ENCODE measurements at regions not wholly inside any gene's neighbourhood (a gene's known extent, or its start where the extent isn't known, plus 50 kb on each side); places are given as distances from the start of the nearest gene placed in this dataset.

- no peak overlapping the region for H3K4me3 ChIP-seq (ENCODE audit: control insufficient read depth, low read depth, low read length)
- DNase-seq (ENCODE audit: low read depth) = no peak
- no peak for TF ChIP-seq CTCF (conservative IDR thresholded peaks at IDR 0.05; ENCODE audit: control insufficient read depth, insufficient read depth, low read depth, low read length)
These were observed 56.0 kb upstream of the ATP2B2 start for GRCh38 chr3:10561162-10561945.

- no peak for TF ChIP-seq CTCF (conservative IDR thresholded peaks at IDR 0.05; ENCODE audit: control insufficient read depth, insufficient read depth, low read depth, low read length)
These were observed 56.7 kb upstream of the ATP2B2 start for GRCh38 chr3:10561946-10562560.

GRCh38 chr3:10563396-10563795 is 58.0 kb upstream of the ATP2B2 start:
- no peak overlapping the region for H3K4me3 ChIP-seq (ENCODE audit: control insufficient read depth, low read depth, low read length)
- DNase-seq (ENCODE audit: low read depth) = no peak
- no peak for TF ChIP-seq CTCF (conservative IDR thresholded peaks at IDR 0.05; ENCODE audit: control insufficient read depth, insufficient read depth, low read depth, low read length)

More at GRCh38 chr3:10561946-10562560, 56.7 kb upstream of the ATP2B2 start:
- DNase-seq (ENCODE audit: low read depth) = no peak
- H3K4me3 ChIP-seq (ENCODE audit: control insufficient read depth, low read depth, low read length) = no peak overlapping the region

GRCh38 chr3:10565814-10566213 is 60.4 kb upstream of the ATP2B2 start:
- TF ChIP-seq CTCF (conservative IDR thresholded peaks at IDR 0.05; ENCODE audit: control insufficient read depth, insufficient read depth, low read depth, low read length) = no peak
- no peak for DNase-seq (ENCODE audit: low read depth)
- no peak overlapping the region for H3K4me3 ChIP-seq (ENCODE audit: control insufficient read depth, low read depth, low read length)

- DNase-seq (ENCODE audit: low read depth) = no peak
- no peak overlapping the region for H3K4me3 ChIP-seq (ENCODE audit: control insufficient read depth, low read depth, low read length)
- no peak for TF ChIP-seq CTCF (conservative IDR thresholded peaks at IDR 0.05; ENCODE audit: control insufficient read depth, insufficient read depth, low read depth, low read length)
These were observed 61.1 kb upstream of the ATP2B2 start for GRCh38 chr3:10566451-10566850.

GRCh38 chr3:10568549-10568948 is 63.2 kb upstream of the ATP2B2 start:
- DNase-seq (ENCODE audit: low read depth) = no peak
- H3K4me3 ChIP-seq (ENCODE audit: control insufficient read depth, low read depth, low read length) = no peak overlapping the region
- no peak for TF ChIP-seq CTCF (conservative IDR thresholded peaks at IDR 0.05; ENCODE audit: control insufficient read depth, insufficient read depth, low read depth, low read length)
